ENCODE measurements at regions not wholly inside any gene's neighbourhood (a gene's known extent, or its start where the extent isn't known, plus 50 kb on each side); places are given as distances from the start of the nearest gene placed in this dataset.

GRCh38 chr10:21099291-21100062 is 202.4 kb upstream of the NEBL start:
- no peak for TF ChIP-seq CTCF (IDR thresholded peaks at IDR 0.05; ENCODE audit: low read depth, low read length)
- TF ChIP-seq EZH2phosphoT487 (IDR thresholded peaks at IDR 0.05; ENCODE audit: low read depth), result no peak

Data from OCI-LY3 (cell line).